Liver (tissue), 8 donors: ENCODE measurements at regions not wholly inside any gene's neighbourhood (a gene's known extent, or its start where the extent isn't known, plus 50 kb on each side); places are given as distances from the start of the nearest gene placed in this dataset.

Experiments used
- DNase-seq: peaks from one replicate; pipeline ENCODE4 v3.0.0-alpha.2; 2017; ENCODE audit warnings: low spot score
- H3K27ac ChIP-seq, 2 donors: one replicate each; pipeline ENCODE4 v1.7.0; 2013; ENCODE audit warnings: inconsistent platforms in 2 of 2, low read length in 2 of 2, control low read depth in 1 of 2, low read depth in 1 of 2, mild to moderate bottlenecking in 1 of 2
- H3K27me3 ChIP-seq, 4 donors: one replicate each; pipeline versions ENCODE4 v1.6.1 to v1.7.0; 2013; ENCODE audit warnings: low read length in 3 of 4, inconsistent platforms in 1 of 4, mild to moderate bottlenecking in 1 of 4, moderate library complexity in 1 of 4; ENCODE audit not compliant: control insufficient read depth in 4 of 4, insufficient read depth in 4 of 4
- H3K36me3 ChIP-seq, 4 donors: one replicate each; pipeline versions ENCODE4 v1.6.1 to v1.7.0; 2013; ENCODE audit warnings: low read length in 3 of 4, mild to moderate bottlenecking in 3 of 4, low read depth in 1 of 4, moderate library complexity in 1 of 4; ENCODE audit not compliant: control insufficient read depth in 4 of 4, insufficient read depth in 3 of 4
- H3K4me1 ChIP-seq, 4 donors: one replicate each; pipeline versions ENCODE4 v1.6.1 to v1.7.0; 2013; ENCODE audit warnings: low read length in 3 of 4, mild to moderate bottlenecking in 3 of 4, moderate library complexity in 1 of 4; ENCODE audit not compliant: control insufficient read depth in 4 of 4, insufficient read depth in 4 of 4
- H3K4me3 ChIP-seq, 3 donors: one replicate each; pipeline versions ENCODE4 v1.6.1 to v1.7.0; 2013; ENCODE audit warnings: low read length in 3 of 3, control low read depth in 1 of 3, low read depth in 1 of 3, mild to moderate bottlenecking in 1 of 3
- H3K9ac ChIP-seq, 2 donors: one replicate each; pipeline ENCODE4 v1.7.0; 2013; ENCODE audit warnings: low read length in 2 of 2, mild to moderate bottlenecking in 2 of 2, moderate library complexity in 2 of 2, control low read depth in 1 of 2, low read depth in 1 of 2
- H3K9me3 ChIP-seq, 4 donors: one replicate each; pipeline versions ENCODE4 v1.6.1 to v1.7.0; 2013; ENCODE audit warnings: low read length in 3 of 4; ENCODE audit not compliant: control insufficient read depth in 4 of 4
- EGR1 ChIP-seq, 2 donors: IDR thresholded peaks; 2 replicates each; pipeline ENCODE4 v1.6.1; 2016 to 2018; ENCODE audit warnings: antibody characterized with exemption in 2 of 2, low read depth in 2 of 2
- FOXA1 ChIP-seq: IDR thresholded peaks from 2 replicates; pipeline ENCODE4 v1.6.1; 2016; ENCODE audit warnings: antibody characterized with exemption
- GABPA ChIP-seq, 2 donors: IDR thresholded peaks in 1 of 2; conservative IDR thresholded peaks in 1 of 2; 2 replicates each; pipeline ENCODE4 v1.6.1; 2016; ENCODE audit warnings: antibody characterized with exemption in 2 of 2, mild to moderate bottlenecking in 1 of 2, moderate library complexity in 1 of 2
- HNF4A ChIP-seq, 2 donors: conservative IDR thresholded peaks; 2 replicates each; pipeline ENCODE4 v1.6.1; 2016; ENCODE audit warnings: antibody characterized with exemption in 2 of 2, mild to moderate bottlenecking in 2 of 2
- NR2F2 ChIP-seq: IDR thresholded peaks from 2 replicates; pipeline ENCODE4 v1.6.1; 2016; ENCODE audit warnings: antibody characterized with exemption
- RAD21 ChIP-seq, 2 donors: IDR thresholded peaks; 2 replicates each; pipeline ENCODE4 v1.6.1; 2016; ENCODE audit warnings: antibody characterized with exemption in 2 of 2, mild to moderate bottlenecking in 2 of 2
- RXRA ChIP-seq, 2 donors: IDR thresholded peaks; 2 replicates each; pipeline ENCODE4 v1.6.1; 2017 to 2018; ENCODE audit warnings: antibody characterized with exemption in 2 of 2, mild to moderate bottlenecking in 1 of 2
- TAF1 ChIP-seq: conservative IDR thresholded peaks from 2 replicates; pipeline ENCODE4 v1.6.1; 2016; ENCODE audit warnings: antibody characterized with exemption, mild to moderate bottlenecking
- YY1 ChIP-seq: IDR thresholded peaks from 2 replicates; pipeline ENCODE4 v1.6.1; 2016; ENCODE audit warnings: antibody characterized with exemption, mild to moderate bottlenecking
- whole genome bisulfite sequencing: extraction: QIAGEN DNeasy Blood & Tissue Kit; methylation state at CpG from one replicate; pipeline ENCODE4 v1.1.7; 2013; 5-methylcytosine and 5-hydroxymethylcytosine counted together
- TF ChIP-seq, protein P1 (sequence below): IDR thresholded peaks from 2 replicates; pipeline ENCODE4 v1.6.1; 2016; ENCODE audit warnings: antibody characterized with exemption, mild to moderate bottlenecking
- TF ChIP-seq, protein P2 (sequence below): IDR thresholded peaks from 2 replicates; pipeline ENCODE4 v1.6.1; 2016; ENCODE audit warnings: antibody characterized with exemption
- TF ChIP-seq, protein P3 (sequence below): fragments of 150-350 bp; IDR thresholded peaks from 2 replicates; pipeline ENCODE4 v1.5.1; 2017; ENCODE audit warnings: improper control_type of control experiment, low read depth, low read length; ENCODE audit not compliant: missing input control
- donor health status: healthy.
- donor health status: healthy.
- donor health status: healthy.
- donor health status: healthy.
- donor health status: healthy.

DNA sequence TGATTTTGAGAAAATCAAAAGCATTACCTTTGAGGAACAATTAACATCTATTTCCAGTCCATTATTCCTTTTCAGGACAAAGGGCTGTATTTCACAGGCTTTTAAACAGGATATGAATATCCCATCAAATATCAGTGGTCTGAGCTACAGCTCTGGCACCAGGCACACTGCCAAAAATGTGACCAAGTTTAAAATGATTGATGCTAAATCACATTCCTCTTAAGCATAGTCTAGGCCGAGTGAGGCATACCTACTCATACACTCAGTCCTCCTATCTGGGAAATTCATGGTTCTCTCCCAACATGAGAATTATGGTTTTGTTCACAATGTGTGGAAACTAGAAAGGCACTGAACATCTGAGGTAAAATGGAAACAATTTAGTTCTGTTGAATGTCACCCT lies 683.5 kb downstream of the TUSC7 start:
- Histone ChIP-seq H3K4me3 (no peak overlapping the region), H3K36me3 (no peaks in the 10 kb centered on the region), H3K9ac (no peak overlapping the region), H3K27ac (no peak overlapping the region), H3K9me3 (no peaks in the 10 kb centered on the region), H3K27me3 (peaks cover 0 to 3% (median under 1%) of the 10 kb centered on the region in 4 donors), H3K4me1 (no peaks in the 10 kb centered on the region)
- 70% methylated on average over 1 of the region's 1 CpG for WGBS
- DNase-seq = no peak
- no peak for TF ChIP-seq YY1
- no peak for TF ChIP-seq HNF4A (conservative IDR thresholded peaks at IDR 0.05)
- TF ChIP-seq, protein P1, sequence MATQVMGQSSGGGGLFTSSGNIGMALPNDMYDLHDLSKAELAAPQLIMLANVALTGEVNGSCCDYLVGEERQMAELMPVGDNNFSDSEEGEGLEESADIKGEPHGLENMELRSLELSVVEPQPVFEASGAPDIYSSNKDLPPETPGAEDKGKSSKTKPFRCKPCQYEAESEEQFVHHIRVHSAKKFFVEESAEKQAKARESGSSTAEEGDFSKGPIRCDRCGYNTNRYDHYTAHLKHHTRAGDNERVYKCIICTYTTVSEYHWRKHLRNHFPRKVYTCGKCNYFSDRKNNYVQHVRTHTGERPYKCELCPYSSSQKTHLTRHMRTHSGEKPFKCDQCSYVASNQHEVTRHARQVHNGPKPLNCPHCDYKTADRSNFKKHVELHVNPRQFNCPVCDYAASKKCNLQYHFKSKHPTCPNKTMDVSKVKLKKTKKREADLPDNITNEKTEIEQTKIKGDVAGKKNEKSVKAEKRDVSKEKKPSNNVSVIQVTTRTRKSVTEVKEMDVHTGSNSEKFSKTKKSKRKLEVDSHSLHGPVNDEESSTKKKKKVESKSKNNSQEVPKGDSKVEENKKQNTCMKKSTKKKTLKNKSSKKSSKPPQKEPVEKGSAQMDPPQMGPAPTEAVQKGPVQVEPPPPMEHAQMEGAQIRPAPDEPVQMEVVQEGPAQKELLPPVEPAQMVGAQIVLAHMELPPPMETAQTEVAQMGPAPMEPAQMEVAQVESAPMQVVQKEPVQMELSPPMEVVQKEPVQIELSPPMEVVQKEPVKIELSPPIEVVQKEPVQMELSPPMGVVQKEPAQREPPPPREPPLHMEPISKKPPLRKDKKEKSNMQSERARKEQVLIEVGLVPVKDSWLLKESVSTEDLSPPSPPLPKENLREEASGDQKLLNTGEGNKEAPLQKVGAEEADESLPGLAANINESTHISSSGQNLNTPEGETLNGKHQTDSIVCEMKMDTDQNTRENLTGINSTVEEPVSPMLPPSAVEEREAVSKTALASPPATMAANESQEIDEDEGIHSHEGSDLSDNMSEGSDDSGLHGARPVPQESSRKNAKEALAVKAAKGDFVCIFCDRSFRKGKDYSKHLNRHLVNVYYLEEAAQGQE = no peak
- no peak for TF ChIP-seq GABPA (IDR thresholded peaks at IDR 0.05 in 1 of 2, conservative IDR thresholded peaks at IDR 0.05 in 1 of 2)
- no peak for TF ChIP-seq RAD21 (IDR thresholded peaks at IDR 0.05)
- TF ChIP-seq, protein P2, sequence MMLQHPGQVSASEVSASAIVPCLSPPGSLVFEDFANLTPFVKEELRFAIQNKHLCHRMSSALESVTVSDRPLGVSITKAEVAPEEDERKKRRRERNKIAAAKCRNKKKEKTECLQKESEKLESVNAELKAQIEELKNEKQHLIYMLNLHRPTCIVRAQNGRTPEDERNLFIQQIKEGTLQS = no peak

DNA sequence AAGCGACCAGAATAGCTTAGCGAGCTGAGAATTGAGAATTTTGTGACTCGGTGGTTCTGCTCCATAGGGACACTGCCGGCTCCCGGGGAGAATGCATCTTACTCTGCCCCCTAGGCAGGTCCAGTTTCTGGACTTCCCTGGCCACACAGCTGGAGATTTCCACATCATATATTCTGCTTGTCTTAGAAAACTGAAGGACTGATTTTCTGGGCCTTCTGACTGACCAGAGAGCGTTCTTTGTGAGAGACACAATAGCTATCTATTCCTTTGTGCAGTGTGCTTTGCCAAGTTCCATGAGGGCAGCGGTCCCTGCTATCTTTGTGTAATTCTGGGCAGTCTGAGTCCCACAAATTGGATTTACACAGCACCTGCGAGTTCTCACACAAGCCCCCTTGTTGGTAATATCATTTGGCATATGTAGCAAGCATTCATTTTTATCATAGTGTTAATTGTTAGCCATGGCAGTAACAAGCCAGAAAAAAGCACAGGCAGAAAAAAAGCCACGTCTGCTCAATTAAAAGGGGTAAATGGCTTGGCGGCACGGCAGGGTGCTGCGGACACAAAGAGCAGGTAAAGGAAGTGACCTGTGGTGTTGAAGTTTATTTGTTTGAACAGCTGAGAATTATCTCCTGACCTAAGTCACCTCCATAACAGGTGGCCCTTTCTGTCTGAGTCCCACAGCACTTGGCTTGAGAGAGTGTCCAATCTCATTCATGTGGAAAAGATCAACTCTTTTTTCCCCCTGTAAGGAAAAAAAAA lies 688.7 kb downstream of the TUSC7 start:
- Histone ChIP-seq H3K27ac (no peak overlapping the region), H3K4me3 (no peak overlapping the region), H3K4me1 (no peaks in the 10 kb centered on the region), H3K36me3 (no peaks in the 10 kb centered on the region), H3K9me3 (no peaks in the 10 kb centered on the region), H3K27me3 (peaks cover 0 to 5% (median 2%) of the 10 kb centered on the region in 4 donors), H3K9ac (no peak overlapping the region)
- TF ChIP-seq RXRA (IDR thresholded peaks at IDR 0.05) = no peak
- no peak for TF ChIP-seq GABPA (IDR thresholded peaks at IDR 0.05 in 1 of 2, conservative IDR thresholded peaks at IDR 0.05 in 1 of 2)
- no peak for TF ChIP-seq NR2F2
- TF ChIP-seq, protein P1 = no peak
- TF ChIP-seq EGR1 (IDR thresholded peaks at IDR 0.05; ENCODE audit: low read depth in 2 of 2) = no peak
- TF ChIP-seq, protein P3, sequence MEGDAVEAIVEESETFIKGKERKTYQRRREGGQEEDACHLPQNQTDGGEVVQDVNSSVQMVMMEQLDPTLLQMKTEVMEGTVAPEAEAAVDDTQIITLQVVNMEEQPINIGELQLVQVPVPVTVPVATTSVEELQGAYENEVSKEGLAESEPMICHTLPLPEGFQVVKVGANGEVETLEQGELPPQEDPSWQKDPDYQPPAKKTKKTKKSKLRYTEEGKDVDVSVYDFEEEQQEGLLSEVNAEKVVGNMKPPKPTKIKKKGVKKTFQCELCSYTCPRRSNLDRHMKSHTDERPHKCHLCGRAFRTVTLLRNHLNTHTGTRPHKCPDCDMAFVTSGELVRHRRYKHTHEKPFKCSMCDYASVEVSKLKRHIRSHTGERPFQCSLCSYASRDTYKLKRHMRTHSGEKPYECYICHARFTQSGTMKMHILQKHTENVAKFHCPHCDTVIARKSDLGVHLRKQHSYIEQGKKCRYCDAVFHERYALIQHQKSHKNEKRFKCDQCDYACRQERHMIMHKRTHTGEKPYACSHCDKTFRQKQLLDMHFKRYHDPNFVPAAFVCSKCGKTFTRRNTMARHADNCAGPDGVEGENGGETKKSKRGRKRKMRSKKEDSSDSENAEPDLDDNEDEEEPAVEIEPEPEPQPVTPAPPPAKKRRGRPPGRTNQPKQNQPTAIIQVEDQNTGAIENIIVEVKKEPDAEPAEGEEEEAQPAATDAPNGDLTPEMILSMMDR = no peak
- TF ChIP-seq, protein P2 = no peak
- TF ChIP-seq FOXA1 = no peak
- TF ChIP-seq HNF4A (conservative IDR thresholded peaks at IDR 0.05) = no peak
- no peak for TF ChIP-seq TAF1
- DNase-seq = no peak
- WGBS = 27% methylated on average over 12 of the region's 12 CpGs
